ENCODE measurements at regions not wholly inside any gene's neighbourhood (a gene's known extent, or its start where the extent isn't known, plus 50 kb on each side); places are given as distances from the start of the nearest gene placed in this dataset.

- 84% methylated on average over 7 of the region's 7 CpGs for WGBS
- no peak for DNase-seq (ENCODE audit: low spot score)
Measured at GRCh38 chr2:201983800-201984199, 49.9 kb upstream of the FZD7 start.

More at GRCh38 chr2:201983800-201984199, 49.9 kb upstream of the FZD7 start:
- Histone ChIP-seq H3K4me1 (replicated peaks) (no peaks in the 10 kb centered on the region), H3K27ac (no peak overlapping the region), H3K27me3 (replicated peaks; ENCODE audit: insufficient read depth) (no peaks in the 10 kb centered on the region), H3K36me3 (no peaks in the 10 kb centered on the region), H3K4me3 (no peak overlapping the region), H3K9me3 (no peaks in the 10 kb centered on the region)
- TF ChIP-seq POLR2A (IDR thresholded peaks at IDR 0.05) (no peak), CTCF (IDR thresholded peaks at IDR 0.05) (no peak), POLR2AphosphoS5 (IDR thresholded peaks at IDR 0.05) (no peak)
- intact Hi-C loops (cut with DNase I) = no loop called here
